Natural killer cell (primary cell): ENCODE measurements at regions not wholly inside any gene's neighbourhood (a gene's known extent, or its start where the extent isn't known, plus 50 kb on each side); places are given as distances from the start of the nearest gene placed in this dataset.

Source experiments
- ATAC-seq, 3 donors: fragments of 150-1000 bp in 2 of 3; fragments of 200-7000 bp in 1 of 3; cut with Tn5 transposase; 1 replicate in 1 of 3; 2 replicates in 2 of 3; pipeline ENCODE4 v1.10.0; 2021; ENCODE audit warnings: mild to moderate bottlenecking in 2 of 3, moderate library complexity in 2 of 3
- DNase-seq, 2 donors: peaks; one replicate each; pipeline versions ENCODE4 v3.0.0 to v3.0.0-alpha.2; 2013 to 2021; ENCODE audit warnings: mixed read lengths in 1 of 2
- H3K27ac ChIP-seq: one replicate; pipeline ENCODE4 v1.5.1; 2013; ENCODE audit warnings: mild to moderate bottlenecking, low read length
- H3K27me3 ChIP-seq: one replicate; pipeline ENCODE4 v1.6.1; 2013; ENCODE audit warnings: low read length; ENCODE audit not compliant: control insufficient read depth, insufficient read depth
- H3K36me3 ChIP-seq: one replicate; pipeline ENCODE4 v1.6.1; 2013; ENCODE audit warnings: low read length; ENCODE audit not compliant: control insufficient read depth, insufficient read depth
- H3K4me1 ChIP-seq: one replicate; pipeline ENCODE4 v1.6.1; 2013; ENCODE audit warnings: low read length; ENCODE audit not compliant: control insufficient read depth, insufficient read depth
- H3K4me3 ChIP-seq: one replicate; pipeline ENCODE4 v1.5.1; 2013; ENCODE audit warnings: low read length
- H3K9me3 ChIP-seq: one replicate; pipeline ENCODE4 v1.6.1; 2013; ENCODE audit warnings: low read length; ENCODE audit not compliant: control insufficient read depth, insufficient read depth
- H3K27ac Mint-ChIP-seq, 2 donors: one replicate each; pipeline ENCODE4 v1.8.0; 2022; ENCODE audit warnings: mild to moderate bottlenecking in 2 of 2, mixed read lengths in 2 of 2, moderate library complexity in 1 of 2
- H3K27me3 Mint-ChIP-seq, 2 donors: one replicate each; pipeline ENCODE4 v1.8.0; 2022; ENCODE audit warnings: low read depth in 2 of 2, mixed read lengths in 2 of 2
- H3K36me3 Mint-ChIP-seq: one replicate; pipeline ENCODE4 v1.8.0; 2022; ENCODE audit warnings: mixed read lengths
- H3K4me1 Mint-ChIP-seq, 2 donors: one replicate each; pipeline ENCODE4 v1.8.0; 2022; ENCODE audit warnings: mixed read lengths in 2 of 2
- H3K4me3 Mint-ChIP-seq: one replicate; pipeline ENCODE4 v1.8.0; 2022; ENCODE audit warnings: mild to moderate bottlenecking, moderate library complexity, mixed read lengths
- H3K9me3 Mint-ChIP-seq, 2 donors: one replicate each; pipeline ENCODE4 v1.8.0; 2022; ENCODE audit warnings: mixed read lengths in 2 of 2
- CTCF ChIP-seq: fragments of 200-600 bp; IDR thresholded peaks from one replicate; pipeline ENCODE4 v1.8.0; 2022; ENCODE audit warnings: antibody characterized with exemption
- WGBS: methylation state at CpG from one replicate; pipeline ENCODE4 v1.1.7; 2013; ENCODE audit warnings: missing lambda C conversion rate; ENCODE audit not compliant: insufficient coverage; 5-methylcytosine and 5-hydroxymethylcytosine counted together
- intact Hi-C: fragments of 100-400 bp; cut with micrococcal nuclease; formaldehyde crosslinking; loops from one replicate; pipeline ENCODE4 v1.14.2; 2022

GRCh38 chr3:36212251-36212650 is 168.1 kb upstream of the STAC start:
- Mint-ChIP-seq H3K27me3 (no peaks in the 10 kb centered on the region), H3K9me3 (peaks cover 0 to 4% of the 10 kb centered on the region in 2 donors), H3K4me1 (no peaks in the 10 kb centered on the region), H3K4me3 (no peak overlapping the region), H3K36me3 (no peaks in the 10 kb centered on the region), H3K27ac (no peak overlapping the region)
- Histone ChIP-seq H3K27ac (no peak overlapping the region), H3K4me3 (no peak overlapping the region), H3K4me1 (no peaks in the 10 kb centered on the region), H3K36me3 (no peaks in the 10 kb centered on the region), H3K27me3 (no peaks in the 10 kb centered on the region), H3K9me3 (no peaks in the 10 kb centered on the region)
- DNase-seq, result no peak
- no peak for TF ChIP-seq CTCF
- WGBS, result 64% methylated on average over 2 of the region's 2 CpGs
- ATAC-seq, result no peak
- intact Hi-C loops, result no loop called here

GRCh38 chr3:36214460-36214859 is 165.8 kb upstream of the STAC start:
- intact Hi-C loops, result no loop called here
- H3K27me3 Mint-ChIP-seq, result no peaks in the 10 kb centered on the region
- 95% methylated on average over 2 of the region's 3 CpGs for WGBS
- H3K27ac Mint-ChIP-seq, result no peak overlapping the region
- H3K36me3 Mint-ChIP-seq, result no peaks in the 10 kb centered on the region
- Histone ChIP-seq H3K36me3 (no peaks in the 10 kb centered on the region), H3K4me1 (no peaks in the 10 kb centered on the region), H3K27ac (no peak overlapping the region), H3K4me3 (no peak overlapping the region), H3K9me3 (no peaks in the 10 kb centered on the region), H3K27me3 (no peaks in the 10 kb centered on the region)
- H3K9me3 Mint-ChIP-seq, result peaks cover 8 to 9% of the 10 kb centered on the region in 2 donors
- DNase-seq (no peak), ATAC-seq (no peak)
- H3K4me3 Mint-ChIP-seq, result no peak overlapping the region
- TF ChIP-seq CTCF, result no peak
- H3K4me1 Mint-ChIP-seq, result no peaks in the 10 kb centered on the region

GRCh38 chr3:36215241-36215640 is 165.1 kb upstream of the STAC start:
- Mint-ChIP-seq H3K27me3 (no peaks in the 10 kb centered on the region), H3K27ac (no peak overlapping the region), H3K9me3 (peaks cover 5 to 8% of the 10 kb centered on the region in 2 donors), H3K4me3 (no peak overlapping the region), H3K4me1 (no peaks in the 10 kb centered on the region), H3K36me3 (no peaks in the 10 kb centered on the region)
- intact Hi-C loops, result no loop called here
- TF ChIP-seq CTCF, result no peak
- H3K4me1 ChIP-seq, result no peaks in the 10 kb centered on the region
- no peak overlapping the region for H3K27ac ChIP-seq
- no peaks in the 10 kb centered on the region for H3K9me3 ChIP-seq
- no peak for ATAC-seq
- no peaks in the 10 kb centered on the region for H3K27me3 ChIP-seq
- no peaks in the 10 kb centered on the region for H3K36me3 ChIP-seq
- no peak for DNase-seq
- no peak overlapping the region for H3K4me3 ChIP-seq
- 20% methylated on average over 1 of the region's 1 CpG for WGBS

GRCh38 chr3:36219398-36219797 is 160.9 kb upstream of the STAC start:
- Mint-ChIP-seq H3K9me3 (peaks cover 11 to 15% of the 10 kb centered on the region in 2 donors), H3K4me1 (no peaks in the 10 kb centered on the region), H3K36me3 (no peaks in the 10 kb centered on the region), H3K4me3 (no peak overlapping the region), H3K27ac (no peak overlapping the region), H3K27me3 (no peaks in the 10 kb centered on the region)
- ATAC-seq (no peak), DNase-seq (no peak)
- Histone ChIP-seq H3K27me3 (no peaks in the 10 kb centered on the region), H3K4me1 (no peaks in the 10 kb centered on the region), H3K9me3 (no peaks in the 10 kb centered on the region), H3K36me3 (no peaks in the 10 kb centered on the region), H3K4me3 (no peak overlapping the region), H3K27ac (no peak overlapping the region)
- TF ChIP-seq CTCF, result no peak
- intact Hi-C loops, result no loop called here
- no CpG with 5 or more reads among the region's 1 CpG for WGBS
